H54 (cell line): ENCODE measurements at regions not wholly inside any gene's neighbourhood (a gene's known extent, or its start where the extent isn't known, plus 50 kb on each side); places are given as distances from the start of the nearest gene placed in this dataset.

ENCODE experiments used
- DNase-seq: peaks from one replicate; pipeline ENCODE4 v3.0.0; 2011; ENCODE audit warnings: low spot score, mixed read lengths; ENCODE audit not compliant: insufficient read length
- FAIRE-seq: peaks from 3 replicates; lab custom pipeline; 2011; peaks lifted over from hg19 to GRCh38; lab: Jason Lieb, UNC
- POLR2A ChIP-seq: IDR thresholded peaks from 2 replicates; pipeline ENCODE4 v1.6.1; 2011; ENCODE audit warnings: low read depth, mild to moderate bottlenecking, low read length

DNA sequence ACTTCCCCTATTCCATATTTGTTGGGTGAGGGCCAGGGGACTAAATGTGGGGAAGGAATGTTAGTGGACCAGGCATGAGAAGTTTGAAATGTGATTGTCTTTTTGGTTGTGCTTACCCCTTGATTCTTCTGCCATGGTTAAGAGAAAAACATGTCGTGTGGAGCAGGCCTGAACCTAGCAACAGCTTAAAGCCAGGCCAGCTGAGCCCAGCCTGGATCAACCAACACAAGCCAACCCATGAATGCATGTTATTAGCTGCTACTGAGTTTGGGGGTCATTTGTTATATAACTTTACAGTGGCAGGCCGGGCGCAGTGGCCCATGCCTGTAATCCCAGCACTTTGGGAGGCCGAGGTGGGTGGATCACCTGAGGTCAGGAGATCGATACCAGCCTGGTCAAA is 52.4 kb upstream of the TRIO start:
- FAIRE-seq, result no peak

DNA sequence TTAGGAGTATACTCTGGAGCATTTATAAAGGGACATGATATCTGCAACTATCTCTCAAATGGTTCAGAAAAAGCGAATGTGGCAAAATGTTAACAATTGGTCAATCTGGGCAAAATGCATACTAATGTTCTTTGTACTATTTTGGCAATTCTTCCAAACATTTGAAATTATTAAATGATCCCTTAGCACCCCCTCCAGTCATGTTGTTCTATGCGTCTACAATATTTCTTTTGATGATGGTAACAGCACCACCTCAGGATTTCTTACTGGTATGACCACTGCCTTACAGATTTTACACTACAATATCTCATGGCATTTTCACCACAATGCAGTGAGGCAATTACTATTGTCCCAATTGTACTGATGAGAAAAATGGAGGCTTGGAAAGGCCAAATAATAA is 52.9 kb upstream of the TRIO start:
- FAIRE-seq (no peak), DNase-seq (no peak)
- TF ChIP-seq POLR2A, result no peak

More for the DNA sequence above, 52.4 kb upstream of the TRIO start:
- TF ChIP-seq POLR2A, result no peak
- no peak for DNase-seq

DNA sequence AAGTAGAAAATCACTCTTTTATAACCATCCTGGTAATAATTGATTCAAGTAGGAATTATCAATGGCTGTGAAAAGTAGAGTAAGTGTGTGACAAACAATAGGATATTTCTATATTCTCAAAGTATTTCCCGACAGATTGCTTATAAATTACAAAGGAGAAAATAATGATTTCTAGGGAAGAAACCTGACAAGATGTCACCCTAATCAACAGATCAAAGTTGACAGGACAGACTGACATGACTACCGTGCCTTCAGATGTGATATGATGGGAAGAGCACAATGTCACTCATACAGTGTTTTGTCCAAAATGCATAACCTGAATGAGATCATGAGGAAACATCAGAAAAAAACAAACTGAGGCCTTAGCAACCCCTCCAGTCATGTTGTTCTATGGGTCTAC is 53.9 kb upstream of the TRIO start:
- DNase-seq (no peak), FAIRE-seq (no peak)
- TF ChIP-seq POLR2A, result no peak

DNA sequence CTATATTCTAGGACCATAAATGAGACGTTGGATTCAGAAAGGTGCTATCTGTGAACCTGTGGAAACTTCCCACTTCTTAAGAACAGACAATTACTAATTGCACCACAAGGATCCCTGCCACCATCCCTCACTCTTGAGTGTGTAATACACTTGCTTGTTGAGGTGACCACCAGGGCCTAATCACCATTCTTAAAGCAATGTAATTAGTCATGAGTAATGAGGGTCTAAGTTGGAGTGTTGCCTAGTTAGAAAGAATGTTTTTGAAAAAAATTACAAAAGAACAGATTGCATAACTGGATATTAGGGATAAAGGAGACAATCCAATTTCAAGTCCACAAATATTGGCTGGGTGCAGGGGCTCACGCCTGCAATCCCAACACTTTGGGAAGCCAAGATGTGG is 56.9 kb upstream of the TRIO start:
- no peak for TF ChIP-seq POLR2A
- DNase-seq, result no peak
- FAIRE-seq, result no peak

DNA sequence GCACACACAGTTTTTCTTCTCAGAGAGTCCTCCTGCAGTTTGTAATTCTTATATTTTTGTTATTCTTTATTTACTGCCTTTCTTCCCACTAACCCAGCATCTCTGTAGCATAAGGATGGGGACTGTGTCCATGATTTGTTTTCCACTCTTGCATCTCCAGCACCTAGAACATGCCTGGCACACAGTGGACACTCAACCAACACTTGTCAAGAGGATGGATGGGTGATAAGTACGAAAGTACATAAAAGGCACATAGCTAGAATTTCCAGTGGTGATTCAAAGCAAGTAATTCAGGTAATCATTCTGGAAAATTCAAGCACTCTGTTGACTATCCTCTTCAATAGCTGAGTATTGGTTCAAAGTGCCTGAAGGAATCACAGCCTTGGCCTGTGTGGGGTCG is 60.2 kb upstream of the TRIO start:
- FAIRE-seq, result no peak
- DNase-seq, result no peak
- TF ChIP-seq POLR2A, result no peak

DNA sequence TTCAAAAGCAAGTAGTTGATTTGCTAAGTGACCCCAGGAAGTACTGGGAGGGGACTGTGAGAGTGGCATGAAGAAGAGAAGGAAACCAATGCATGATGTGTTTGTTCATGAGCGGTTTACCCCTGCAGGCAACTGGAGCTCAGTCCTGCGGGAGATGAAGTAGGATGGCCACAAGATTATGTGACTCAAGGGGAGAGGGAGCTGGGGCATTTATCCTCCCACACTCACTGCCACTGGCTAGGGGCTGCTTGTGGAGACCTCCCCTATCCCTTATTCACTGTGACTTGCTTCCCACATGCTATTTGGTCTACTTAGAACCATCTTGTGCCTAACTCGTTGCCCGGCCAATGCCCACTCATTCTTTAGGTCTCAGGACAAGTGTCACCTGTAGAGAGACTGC is 60.6 kb upstream of the TRIO start:
- no peak for DNase-seq
- FAIRE-seq, result no peak

DNA sequence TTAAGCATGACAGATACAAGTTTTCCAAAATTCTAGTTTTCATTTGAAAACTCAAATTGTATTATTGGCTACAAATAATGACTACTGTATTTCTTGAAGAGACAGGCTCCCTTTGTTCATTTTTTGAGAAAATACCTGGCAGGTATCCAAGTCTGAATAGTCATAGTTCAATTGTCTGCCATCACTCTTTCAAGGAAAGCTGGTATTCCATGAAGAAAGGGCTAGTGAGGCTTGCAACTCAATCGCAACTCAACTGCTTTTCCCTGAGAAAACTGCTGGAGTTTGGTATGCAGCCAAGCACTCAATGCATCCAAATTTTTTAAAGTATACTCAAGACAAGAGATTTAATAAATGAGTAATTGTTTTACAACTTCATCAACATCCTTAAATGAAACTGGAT is 61.4 kb upstream of the TRIO start:
- no peak for TF ChIP-seq POLR2A
- DNase-seq (no peak), FAIRE-seq (no peak)

More for the DNA sequence above, 60.6 kb upstream of the TRIO start:
- no peak for TF ChIP-seq POLR2A

DNA sequence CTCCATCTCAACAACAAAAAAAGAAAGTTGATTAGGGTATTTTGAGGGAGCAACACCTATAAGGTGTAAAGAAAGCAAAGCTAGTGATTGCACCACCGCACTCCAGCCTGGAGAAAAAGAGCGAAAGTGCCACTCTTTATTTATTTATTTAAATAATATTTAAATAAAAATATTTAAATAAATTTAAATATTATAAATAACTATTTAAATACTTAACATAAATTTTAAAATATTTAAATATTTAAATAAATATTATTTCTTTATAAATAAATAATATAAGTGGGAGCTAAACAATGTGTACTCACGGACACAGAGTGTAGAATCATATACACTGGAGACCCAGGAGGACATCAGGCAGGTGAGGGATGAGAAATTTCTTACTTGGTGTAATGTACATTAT is 64.4 kb upstream of the TRIO start:
- no peak for TF ChIP-seq POLR2A
- FAIRE-seq (no peak), DNase-seq (no peak)

DNA sequence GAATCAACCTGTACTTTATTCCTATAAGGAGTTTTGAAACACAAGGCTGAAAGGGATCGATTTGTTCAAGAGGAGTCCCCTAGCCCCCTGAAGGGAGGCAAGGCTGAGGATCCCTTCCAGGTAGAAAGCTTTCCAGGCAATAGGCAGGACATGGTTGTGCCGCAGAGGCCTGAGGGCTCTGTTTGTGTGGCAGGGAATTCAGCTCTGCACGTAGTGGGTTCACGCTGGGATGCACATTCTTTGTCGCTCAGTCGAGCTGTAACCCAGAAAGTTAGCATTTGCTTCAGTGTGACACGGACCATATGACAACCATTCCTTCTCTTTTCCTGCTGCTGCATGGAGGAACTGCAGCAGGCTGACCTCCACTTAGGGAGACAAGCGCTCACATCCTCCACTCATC is 65.6 kb upstream of the TRIO start:
- FAIRE-seq (no peak), DNase-seq (no peak)
- no peak for TF ChIP-seq POLR2A

DNA sequence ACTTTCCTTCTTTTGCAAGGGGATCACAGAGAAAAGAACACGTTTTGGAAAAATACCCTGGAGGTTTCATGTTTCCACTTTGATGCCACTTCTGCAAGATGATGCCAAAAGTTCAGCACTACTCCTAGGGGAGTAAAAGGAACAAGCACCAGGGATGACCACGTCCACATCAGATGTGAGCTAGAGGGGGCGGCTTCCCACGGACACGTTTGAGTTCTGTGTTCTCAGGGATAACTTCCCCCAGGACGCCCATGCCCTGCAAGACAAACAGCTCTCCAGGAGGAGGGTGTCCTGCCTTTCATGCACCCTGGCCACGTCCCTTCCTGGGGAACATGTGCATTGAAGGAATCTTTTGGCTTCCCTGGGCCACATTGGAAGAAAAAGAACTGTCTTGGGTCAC is 66.6 kb upstream of the TRIO start:
- FAIRE-seq (no peak), DNase-seq (no peak)
- no peak for TF ChIP-seq POLR2A

DNA sequence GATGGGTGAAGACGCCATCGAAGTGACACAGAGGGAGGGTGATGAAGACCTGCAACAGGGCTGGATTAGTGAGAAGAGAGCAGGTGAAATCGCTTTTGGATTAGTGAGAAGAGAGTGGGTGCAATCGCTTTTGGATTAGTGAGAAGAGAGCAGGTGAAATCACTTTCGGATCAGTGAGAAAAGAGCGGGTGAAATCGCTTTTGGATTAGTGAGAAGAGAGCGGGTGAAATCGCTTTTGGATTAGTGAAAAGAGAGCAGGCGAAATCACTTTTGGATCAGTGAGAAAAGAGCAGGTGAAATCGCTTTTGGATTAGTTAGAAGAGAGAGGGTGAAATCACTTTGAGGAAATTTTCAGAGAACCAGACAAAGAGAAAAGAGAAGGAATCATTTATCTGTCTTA is 67.2 kb upstream of the TRIO start:
- FAIRE-seq (no peak), DNase-seq (no peak)
- TF ChIP-seq POLR2A, result no peak

DNA sequence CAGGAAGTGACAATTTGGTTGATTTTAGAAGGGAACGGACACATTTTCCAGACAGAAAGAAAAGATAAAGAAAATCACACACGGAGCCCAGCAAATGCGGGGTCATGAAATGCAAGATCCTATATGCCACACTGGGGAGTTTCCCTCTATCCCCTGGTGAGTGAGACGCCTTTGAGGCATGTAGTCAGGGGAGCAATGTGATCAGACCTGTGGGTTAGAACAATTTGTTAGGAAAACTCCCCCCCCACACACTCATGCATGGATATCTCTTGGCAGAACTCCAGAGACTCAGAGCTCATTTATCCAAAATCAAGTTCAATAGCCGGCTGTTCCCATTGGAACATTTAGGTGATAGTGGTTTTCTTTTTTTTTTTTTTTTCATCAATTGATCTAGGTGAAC is 71.7 kb upstream of the TRIO start:
- FAIRE-seq (no peak), DNase-seq (no peak)
- TF ChIP-seq POLR2A, result no peak

DNA sequence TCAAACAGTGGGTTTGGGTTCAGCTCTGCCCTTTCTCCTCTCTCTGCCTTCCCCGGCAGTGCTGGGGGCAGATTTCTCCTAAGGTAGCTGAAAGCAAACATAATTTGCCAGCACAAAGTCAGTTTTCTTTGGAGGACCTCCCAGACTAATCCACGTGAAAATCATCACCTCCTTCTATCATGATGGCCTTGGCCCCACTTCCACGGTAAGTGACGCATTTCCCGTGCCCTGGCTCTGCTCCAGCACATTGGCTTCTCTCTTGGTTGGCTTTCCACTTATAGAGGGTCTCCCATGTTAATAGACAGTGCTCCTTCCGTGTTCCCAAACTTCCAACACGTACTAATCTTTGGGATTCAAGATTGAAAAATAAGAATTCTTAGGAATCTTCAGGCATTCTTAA is 74.1 kb upstream of the TRIO start:
- no peak for TF ChIP-seq POLR2A
- FAIRE-seq (no peak), DNase-seq (no peak)

DNA sequence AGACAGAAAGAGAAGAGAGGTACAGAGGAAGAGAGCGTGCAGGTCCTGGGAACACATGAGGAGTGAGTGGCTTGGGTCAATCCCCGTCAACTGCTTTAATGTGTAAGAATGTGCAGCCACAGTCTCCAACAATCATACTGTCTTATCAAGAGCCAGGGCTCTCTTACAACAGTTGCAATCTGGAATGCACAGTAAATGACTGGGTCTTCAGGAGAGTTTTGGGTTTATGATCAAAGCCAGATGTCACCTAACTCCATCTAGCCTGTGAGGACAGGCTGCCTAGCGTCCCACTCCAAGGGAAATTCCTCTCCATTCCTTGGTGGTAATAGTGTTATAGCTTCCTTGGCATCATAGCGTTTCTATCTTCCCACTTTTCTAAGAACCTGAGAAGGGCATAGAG is 75.0 kb upstream of the TRIO start:
- DNase-seq (no peak), FAIRE-seq (no peak)
- TF ChIP-seq POLR2A, result no peak

DNA sequence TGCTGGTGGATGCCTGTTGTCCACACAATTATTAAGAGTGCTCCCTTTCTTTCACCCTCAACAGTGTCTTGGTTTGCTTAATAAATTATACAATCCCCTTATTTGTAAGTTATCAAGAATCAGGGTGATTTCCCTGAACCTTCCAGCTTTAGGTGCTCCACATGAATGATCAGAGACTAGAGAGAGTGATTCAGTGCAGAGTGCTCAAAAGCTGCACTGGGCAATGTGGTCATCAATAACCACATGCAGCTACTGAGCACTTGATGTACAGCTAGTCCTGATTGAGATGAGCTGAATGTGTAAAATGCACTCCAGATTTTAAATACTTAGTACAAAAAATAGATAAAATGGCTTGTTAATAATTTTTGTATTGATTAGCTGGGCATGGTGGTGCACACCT is 76.8 kb upstream of the TRIO start:
- DNase-seq, result no peak
- TF ChIP-seq POLR2A, result no peak
- no peak for FAIRE-seq

DNA sequence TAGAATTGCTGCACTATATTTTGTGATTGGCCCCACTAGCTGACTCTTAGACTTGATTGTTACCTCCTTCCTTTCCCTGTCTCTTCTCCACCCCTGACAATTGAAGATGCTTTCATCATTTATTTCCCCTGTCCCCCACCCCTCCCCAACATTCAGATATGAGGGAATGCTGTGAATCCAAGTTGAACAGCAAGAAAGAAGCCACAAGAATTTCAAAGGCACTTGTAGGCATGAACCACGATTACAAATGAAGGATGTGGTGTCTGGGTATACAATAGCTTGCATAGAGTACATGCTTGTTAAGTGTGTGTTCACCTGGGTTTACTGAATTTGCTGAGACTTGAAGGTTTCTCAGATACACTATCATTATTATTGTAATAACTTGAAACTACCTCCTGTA is 78.3 kb upstream of the TRIO start:
- FAIRE-seq, result no peak
- no peak for DNase-seq
- no peak for TF ChIP-seq POLR2A

DNA sequence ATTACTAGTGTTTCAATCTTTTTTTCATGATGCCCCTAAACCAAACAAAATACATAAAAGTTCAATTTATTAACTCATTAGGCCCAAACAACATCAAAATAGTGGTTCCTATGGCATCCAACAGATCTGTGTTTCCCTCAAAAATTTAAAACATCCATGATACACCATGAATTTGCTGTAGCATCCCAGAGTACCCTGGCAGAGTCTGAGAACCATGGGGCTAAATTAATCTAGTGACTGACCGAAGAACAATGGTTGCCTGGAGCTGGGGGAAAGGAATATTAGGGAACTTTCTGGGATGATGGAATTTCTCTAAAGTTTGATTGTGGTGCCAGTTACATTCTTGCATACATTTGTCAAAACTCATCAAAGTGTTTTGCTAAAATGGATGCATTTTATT is 79.5 kb upstream of the TRIO start:
- TF ChIP-seq POLR2A, result no peak
- DNase-seq (no peak), FAIRE-seq (no peak)
